ENCODE measurements at regions not wholly inside any gene's neighbourhood (a gene's known extent, or its start where the extent isn't known, plus 50 kb on each side); places are given as distances from the start of the nearest gene placed in this dataset.
"Not testable (repeated sequence)": the region's sequence is repeated elsewhere in the genome, so short reads cannot be mapped to it uniquely, and the experiment has no call there.

- DNase-seq (ENCODE audit: low read depth in 2 of 2): no peak
Measured at GRCh38 chr5:42989190-42989589, 50.9 kb downstream of the ANXA2R start.

DNA sequence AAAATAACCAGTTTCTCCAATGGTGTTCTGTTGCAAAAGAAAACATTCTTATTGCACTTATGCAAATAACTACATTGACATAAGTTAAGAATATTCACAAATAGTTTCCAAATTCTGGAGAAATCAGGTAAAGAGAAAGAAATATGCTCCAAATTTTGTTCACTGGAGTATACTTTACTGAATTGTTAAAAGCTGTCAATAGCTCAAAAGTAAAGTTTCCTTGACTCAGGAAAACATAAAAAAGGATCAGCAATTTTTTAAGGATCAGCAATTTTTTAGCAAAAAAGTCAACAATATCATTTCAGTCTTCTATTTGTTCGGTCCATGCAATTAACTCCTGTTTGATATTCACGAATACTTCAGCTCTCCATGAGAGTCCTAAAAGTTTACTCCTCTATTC lies 51.6 kb downstream of the ANXA2R start:
- DNase-seq (ENCODE audit: low read depth in 2 of 2): no peak

GRCh38 chr5:42985129-42986037 lies 54.7 kb downstream of the ANXA2R start:
- peak in 1 of 2 experiments; percentile 61 for DNase-seq (ENCODE audit: low read depth in 2 of 2)

- no peak for DNase-seq (ENCODE audit: low read depth in 2 of 2)
Measured at GRCh38 chr5:42984307-42984706, 55.8 kb downstream of the ANXA2R start.

DNA sequence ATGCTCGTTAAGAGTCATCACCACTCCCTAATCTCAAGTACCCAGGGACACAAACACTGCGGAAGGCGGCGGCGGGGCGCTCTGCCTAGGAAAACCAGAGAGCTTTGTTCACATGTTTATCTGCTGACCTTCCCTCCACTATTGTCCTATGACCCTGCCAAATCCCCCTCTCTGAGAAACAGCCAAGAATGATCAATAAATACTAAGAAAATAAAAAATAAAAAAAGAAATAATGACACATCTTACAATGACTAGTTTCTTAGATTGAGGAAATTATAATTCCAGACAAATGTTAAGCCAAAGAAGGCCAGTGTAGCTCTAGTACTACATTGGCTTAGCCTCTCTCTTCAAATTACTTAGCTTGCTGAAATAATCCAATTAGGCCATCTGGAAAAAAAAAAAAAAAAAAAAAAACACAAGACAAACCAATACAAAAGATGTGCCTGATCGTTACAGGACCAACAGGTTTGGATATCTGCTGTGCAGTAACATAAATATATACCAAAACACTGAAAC lies 58.0 kb downstream of the ANXA2R start:
- DNase-seq (ENCODE audit: low read depth in 2 of 2): no peak

- not testable (repeated sequence) for DNase-seq (ENCODE audit: low read depth in 2 of 2)
Measured at GRCh38 chr5:42981417-42982106, 58.6 kb downstream of the ANXA2R start.

GRCh38 chr5:42981015-42981414 lies 59.1 kb downstream of the ANXA2R start:
- DNase-seq (ENCODE audit: low read depth in 2 of 2): not testable (repeated sequence)

- DNase-seq (ENCODE audit: low read depth in 2 of 2): not testable (repeated sequence)
Measured at GRCh38 chr5:42980391-42980790, 59.7 kb downstream of the ANXA2R start.

DNA sequence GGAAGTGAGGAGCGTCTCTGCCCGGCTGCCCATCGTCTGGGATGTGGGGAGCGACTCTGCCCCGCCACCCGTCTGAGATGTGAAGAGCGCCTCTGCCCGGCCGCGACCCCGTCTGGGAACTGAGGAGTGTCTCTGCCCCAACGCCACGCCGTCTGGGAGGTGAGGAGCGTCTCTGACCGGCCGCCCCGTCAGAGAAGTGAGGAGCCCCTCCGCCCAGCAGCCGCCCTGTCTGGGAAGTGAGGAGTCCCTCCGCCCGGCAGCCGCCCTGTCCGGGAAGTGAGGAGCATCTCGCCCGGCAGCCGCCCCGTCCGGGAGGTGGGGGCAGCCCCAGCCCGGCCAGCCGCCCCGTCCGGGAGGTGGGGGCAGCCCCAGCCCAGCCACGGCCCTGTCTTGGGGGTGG lies 60.9 kb downstream of the ANXA2R start:
- DNase-seq (ENCODE audit: low read depth in 2 of 2): not testable (repeated sequence)

DNA sequence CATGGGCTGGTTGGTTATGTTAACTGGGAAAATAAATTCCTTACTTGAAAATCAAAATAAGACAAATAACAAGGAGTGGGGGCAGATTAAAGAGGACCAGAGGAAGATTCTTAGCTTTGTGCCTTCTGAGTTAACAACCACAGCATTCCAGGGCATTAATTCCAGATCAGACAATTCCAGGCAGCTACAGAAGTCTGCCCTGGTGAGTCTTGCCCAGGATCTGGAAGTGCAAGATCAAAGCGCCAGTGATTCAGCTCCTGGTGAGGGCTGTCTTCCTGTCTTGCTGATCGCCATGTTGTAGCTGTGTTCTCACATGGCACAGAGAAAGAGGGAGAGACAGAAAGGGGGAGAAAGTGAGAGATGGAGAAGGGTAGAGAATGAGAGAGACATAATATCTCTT lies 65.6 kb downstream of the ANXA2R start:
- DNase-seq (ENCODE audit: low read depth in 2 of 2): no peak

DNA sequence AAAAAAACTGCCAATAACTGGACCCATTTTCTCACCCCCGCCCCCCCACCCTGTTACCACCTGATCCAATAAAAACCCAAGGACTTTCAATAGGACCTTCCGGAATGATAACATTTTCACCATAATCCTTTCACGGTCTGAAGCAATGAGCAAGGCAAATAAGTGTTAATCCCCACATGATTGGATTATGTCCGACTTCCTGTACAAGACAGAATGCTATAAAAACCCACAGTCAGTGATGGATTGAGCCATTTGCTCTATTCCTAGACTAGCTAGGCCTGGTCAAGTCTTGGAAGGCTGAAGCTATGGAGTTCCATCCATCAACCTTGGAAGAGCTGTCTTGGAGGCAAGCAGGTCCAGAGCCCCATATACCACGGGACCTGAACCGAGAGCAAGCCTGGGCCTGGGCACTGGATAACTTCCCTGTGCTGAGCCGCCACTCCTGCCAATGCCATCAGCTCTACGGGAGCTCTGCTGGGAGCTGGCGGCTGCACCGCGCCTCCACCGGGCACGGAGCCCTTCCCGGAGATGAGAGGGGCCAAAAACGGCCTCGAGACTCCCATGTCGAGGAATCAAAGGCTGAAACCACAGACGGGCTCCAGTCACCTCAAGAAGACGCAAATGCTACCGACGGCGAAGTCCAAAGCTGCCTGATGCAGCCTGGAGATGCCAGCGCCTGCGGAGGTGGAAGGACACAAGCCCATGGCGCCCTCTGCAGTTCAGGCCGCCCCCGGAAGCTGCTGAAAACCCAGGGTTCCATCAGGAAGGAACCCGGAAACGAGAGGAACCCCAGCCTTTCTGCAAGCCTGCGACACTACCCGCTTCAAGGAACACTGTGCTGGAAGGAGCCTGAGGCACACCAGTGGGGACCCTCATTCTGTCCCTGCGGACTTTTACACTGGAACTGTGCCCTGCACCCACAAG lies 69.2 kb downstream of the ANXA2R start:
- no peak for DNase-seq (ENCODE audit: low read depth in 2 of 2)

GRCh38 chr5:42965934-42966333 lies 74.2 kb downstream of the ANXA2R start:
- no peak for DNase-seq (ENCODE audit: low read depth in 2 of 2)

- DNase-seq (ENCODE audit: low read depth in 2 of 2): no peak
Measured at GRCh38 chr5:42963412-42963811, 76.7 kb downstream of the ANXA2R start.

DNA sequence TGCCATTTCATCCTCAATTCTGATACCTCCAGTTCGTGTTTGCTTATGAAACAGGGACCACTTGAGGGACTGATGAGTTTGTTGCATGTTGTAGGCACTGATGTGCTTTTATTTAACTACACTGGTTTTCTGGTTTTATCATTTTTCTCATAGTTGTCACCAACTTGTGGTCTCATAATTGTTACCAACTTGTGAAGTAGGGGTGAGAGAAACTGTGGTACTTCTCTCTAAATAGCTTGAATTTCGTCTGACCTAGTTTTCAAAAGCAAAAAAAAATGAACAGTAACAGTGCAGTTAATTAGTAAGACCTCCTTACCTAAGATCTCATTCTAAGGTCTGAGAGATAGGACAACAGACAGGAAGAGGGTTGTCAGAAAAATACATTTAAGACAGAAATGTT lies 78.0 kb downstream of the ANXA2R start:
- DNase-seq (ENCODE audit: low read depth in 2 of 2): no peak

- DNase-seq (ENCODE audit: low read depth in 2 of 2): no peak
Measured at GRCh38 chr5:42960506-42960905, 79.6 kb downstream of the ANXA2R start.

DNA sequence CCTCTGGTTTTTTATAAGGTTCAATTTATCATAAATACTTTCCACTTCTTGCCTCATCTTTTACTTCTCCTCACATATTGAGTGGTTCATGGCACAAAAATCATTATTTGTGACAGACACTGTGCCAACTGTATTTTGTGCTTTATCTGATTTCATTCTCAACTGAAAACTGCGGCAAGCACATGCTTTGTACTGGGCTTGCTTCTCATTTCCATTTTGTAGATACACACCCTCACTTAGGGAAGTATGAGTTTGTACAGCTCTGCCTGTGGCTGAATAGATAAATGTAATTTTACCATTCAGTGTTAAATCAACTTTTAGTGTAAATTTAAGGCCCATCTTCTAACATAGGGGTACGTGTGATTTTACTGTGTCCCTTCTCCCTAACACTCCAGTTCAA lies 83.6 kb downstream of the ANXA2R start:
- DNase-seq (ENCODE audit: low read depth in 2 of 2): no peak

DNA sequence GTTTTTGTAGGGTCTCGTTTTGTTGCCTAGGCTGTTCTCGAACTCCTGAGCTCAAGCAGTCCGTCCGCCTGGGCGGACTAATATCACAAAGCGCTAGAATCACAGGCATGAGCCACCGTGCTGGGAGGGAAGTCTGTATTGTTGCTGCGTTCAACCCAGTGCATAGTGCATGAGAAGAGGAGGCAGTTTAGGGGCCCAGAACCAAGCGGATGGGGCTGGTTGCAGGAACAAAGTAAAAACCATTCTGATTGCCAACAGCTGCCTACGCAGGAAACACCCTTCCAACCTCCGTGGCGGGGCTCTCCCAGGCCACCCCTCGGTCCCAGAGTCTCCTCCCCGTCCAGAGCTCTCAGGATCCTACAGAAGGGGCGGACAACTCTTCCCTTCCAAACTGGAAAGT lies 87.1 kb downstream of the ANXA2R start:
- DNase-seq (ENCODE audit: low read depth in 2 of 2): no peak

GRCh38 chr5:42952578-42952974 lies 87.5 kb downstream of the ANXA2R start:
- DNase-seq (ENCODE audit: low read depth in 2 of 2): no peak

DNA sequence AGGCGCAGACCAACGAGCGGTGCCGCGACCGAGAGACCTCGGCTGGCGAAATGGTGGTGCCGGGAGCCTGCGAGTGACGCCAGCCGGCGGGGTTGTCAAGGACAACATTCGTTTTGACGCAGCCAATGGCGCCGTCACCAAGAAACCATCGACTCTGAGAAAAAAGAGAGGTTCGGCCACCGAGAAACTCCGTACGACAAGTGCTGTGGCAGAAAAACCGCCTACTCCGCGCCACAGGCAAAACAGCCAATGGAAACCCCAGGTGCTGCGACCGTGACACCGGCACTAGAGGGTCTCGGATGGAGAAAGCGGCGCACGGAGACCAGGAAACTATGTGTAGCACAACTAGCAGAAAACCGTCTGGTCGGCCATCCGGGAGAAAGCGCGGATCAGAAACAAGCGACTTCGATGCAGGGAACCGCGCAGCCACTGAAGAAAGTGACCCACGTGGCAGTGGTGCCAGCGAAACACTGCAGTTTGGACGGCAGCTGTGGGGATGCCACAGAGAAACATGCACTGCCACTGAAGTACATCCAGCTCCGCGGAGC lies 88.8 kb downstream of the ANXA2R start:
- DNase-seq (ENCODE audit: low read depth in 2 of 2): no peak

GRCh38 chr5:42950456-42951292 lies 89.4 kb downstream of the ANXA2R start:
- peak; percentile 99 for DNase-seq (ENCODE audit: low read depth in 2 of 2)

DNA sequence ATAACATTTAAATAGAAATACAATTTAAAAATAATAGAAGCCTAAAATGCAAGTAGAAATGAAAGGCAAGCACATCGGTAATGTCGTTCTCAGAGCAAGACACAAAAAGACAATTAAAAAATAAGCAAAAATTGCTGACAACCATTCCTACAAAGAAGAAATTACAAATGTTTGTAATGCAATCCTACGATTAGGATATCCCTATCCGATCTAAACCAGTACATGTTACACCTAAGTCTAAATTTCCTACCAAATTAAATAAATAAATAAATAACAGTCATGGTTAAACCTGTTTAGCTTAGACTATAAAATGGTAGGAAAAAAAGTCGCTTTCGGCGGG lies 90.0 kb downstream of the ANXA2R start:
- DNase-seq (ENCODE audit: low read depth in 2 of 2): no peak
